Activated T-cell treated with anti-CD3 and anti-CD28 coated beads, Interleukin-2, amount 50 U/mL, for 72 hours (primary cell): ENCODE measurements at regions not wholly inside any gene's neighbourhood (a gene's known extent, or its start where the extent isn't known, plus 50 kb on each side); places are given as distances from the start of the nearest gene placed in this dataset.

ENCODE experiments used
- ATAC-seq, 2 donors: fragments of 150-1000 bp; cut with Tn5 transposase; replicated peaks in 1 of 2; 2 replicates each; pipeline ENCODE4 v1.10.0; 2021; ENCODE audit warnings: moderate library complexity in 2 of 2, mild to moderate bottlenecking in 1 of 2
- DNase-seq, 2 donors: peaks; one replicate each; pipeline ENCODE4 v3.0.0; 2021 to 2022; ENCODE audit warnings: mixed read lengths in 1 of 2
- H3K27ac Mint-ChIP-seq: one replicate; pipeline ENCODE4 v1.8.0; 2022; ENCODE audit warnings: mild to moderate bottlenecking, moderate library complexity, mixed read lengths
- H3K27me3 Mint-ChIP-seq: one replicate; pipeline ENCODE4 v1.8.0; 2022; ENCODE audit warnings: low read depth, mixed read lengths
- H3K36me3 Mint-ChIP-seq, 2 donors: one replicate each; pipeline ENCODE4 v1.8.0; 2022; ENCODE audit warnings: mixed read lengths in 2 of 2, mild to moderate bottlenecking in 1 of 2; ENCODE audit not compliant: insufficient read depth in 2 of 2
- H3K4me1 Mint-ChIP-seq: one replicate; pipeline ENCODE4 v1.8.0; 2022; ENCODE audit warnings: low read depth, mixed read lengths
- H3K4me3 Mint-ChIP-seq, 2 donors: one replicate each; pipeline ENCODE4 v1.8.0; 2022; ENCODE audit warnings: mild to moderate bottlenecking in 2 of 2, mixed read lengths in 2 of 2, moderate library complexity in 2 of 2
- H3K9me3 Mint-ChIP-seq, 2 donors: one replicate each; pipeline ENCODE4 v1.8.0; 2022; ENCODE audit warnings: mixed read lengths in 2 of 2

DNA sequence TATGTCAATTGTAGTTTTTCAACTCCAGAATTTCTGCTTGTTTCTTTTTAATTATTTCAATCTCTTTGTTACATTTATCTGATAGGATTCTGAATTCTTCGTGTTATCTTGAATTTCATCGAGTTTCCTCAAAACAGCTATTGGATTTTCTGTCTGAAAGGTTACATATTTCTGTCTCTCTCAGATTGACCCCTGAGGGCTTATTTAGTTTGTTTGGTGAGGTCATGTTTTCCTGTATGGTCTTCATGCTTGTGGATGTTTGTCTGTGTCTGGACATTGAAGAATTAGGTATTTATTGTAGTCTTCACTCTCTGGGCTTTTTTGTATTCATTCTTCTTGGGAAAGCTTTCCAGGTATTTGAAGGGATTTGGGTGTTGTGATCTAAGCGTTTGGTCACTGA, 85.6 kb downstream of the SNAPC1 start:
- Mint-ChIP-seq H3K36me3 (peaks cover 0 to 2% of the 10 kb centered on the region in 2 donors), H3K27me3 (peaks cover 6% of the 10 kb centered on the region), H3K9me3 (no peaks in the 10 kb centered on the region), H3K4me3 (no peak overlapping the region), H3K27ac (no peak overlapping the region), H3K4me1 (no peaks in the 10 kb centered on the region)
- no peak for DNase-seq
- no peak for ATAC-seq

DNA sequence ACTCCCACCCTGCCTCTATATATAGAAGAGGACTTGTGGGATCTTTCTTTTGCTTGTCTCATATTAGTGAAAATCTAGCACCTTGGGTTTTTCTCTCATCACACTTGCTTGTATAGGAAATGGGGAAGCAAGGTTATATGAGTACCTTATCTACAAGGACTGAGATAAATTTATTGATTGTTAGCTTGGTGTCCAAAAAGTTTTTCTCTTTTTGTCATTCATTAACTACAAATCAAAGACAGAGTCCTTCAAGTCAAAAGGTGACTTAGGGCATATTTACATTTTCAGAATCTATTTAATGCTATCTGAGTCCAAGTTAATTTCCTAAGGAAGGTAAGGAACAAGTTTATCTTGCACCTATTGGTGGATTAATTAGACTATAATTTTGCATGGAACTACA, 92.7 kb downstream of the SNAPC1 start:
- Mint-ChIP-seq H3K27me3 (peaks cover 29% of the 10 kb centered on the region), H3K9me3 (no peaks in the 10 kb centered on the region)

DNA sequence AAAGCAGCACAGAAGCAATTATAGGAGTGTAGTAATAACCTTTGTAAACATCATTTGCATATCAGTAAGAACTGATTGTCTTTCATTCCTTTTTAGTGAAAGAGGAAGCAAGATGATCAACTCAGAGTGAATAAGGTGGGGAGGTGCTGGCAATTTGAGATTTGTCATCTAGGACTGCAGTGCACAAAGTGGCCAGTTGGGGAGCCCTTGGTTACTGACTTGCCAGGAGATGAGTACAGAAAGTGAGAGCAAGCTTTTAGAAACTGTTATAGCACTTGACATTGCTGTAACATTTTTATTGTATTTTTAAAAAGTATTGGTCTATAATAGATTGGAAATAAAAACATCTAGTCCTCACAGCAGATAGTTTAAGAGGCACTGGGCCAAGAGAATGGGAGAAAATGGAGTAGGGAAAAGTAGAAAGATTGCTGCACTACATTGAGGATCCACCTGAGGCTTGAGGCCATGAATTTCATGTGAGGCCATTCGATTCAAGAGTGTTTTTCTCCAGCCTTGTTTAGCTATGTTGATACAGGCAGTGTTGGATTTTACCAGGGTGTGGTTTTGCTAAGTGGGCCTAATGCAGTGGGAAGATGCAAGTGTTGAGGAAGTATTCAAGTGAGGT, 98.2 kb downstream of the SNAPC1 start:
- no peak overlapping the region for H3K4me3 Mint-ChIP-seq
- ATAC-seq, result peak; percentile 80 to 90
- no peaks in the 10 kb centered on the region for H3K36me3 Mint-ChIP-seq
- H3K4me1 Mint-ChIP-seq, result no peaks in the 10 kb centered on the region
- H3K27me3 Mint-ChIP-seq, result peaks cover 22% of the 10 kb centered on the region
- peak; percentile 65 to 66 for DNase-seq
- H3K27ac Mint-ChIP-seq, result no peak overlapping the region
- no peaks in the 10 kb centered on the region for H3K9me3 Mint-ChIP-seq

More for the DNA sequence above, 92.7 kb downstream of the SNAPC1 start:
- Mint-ChIP-seq H3K4me3 (no peak overlapping the region), H3K4me1 (no peaks in the 10 kb centered on the region), H3K36me3 (peaks cover 0 to 2% of the 10 kb centered on the region in 2 donors), H3K27ac (no peak overlapping the region)
- ATAC-seq (no peak), DNase-seq (no peak)

DNA sequence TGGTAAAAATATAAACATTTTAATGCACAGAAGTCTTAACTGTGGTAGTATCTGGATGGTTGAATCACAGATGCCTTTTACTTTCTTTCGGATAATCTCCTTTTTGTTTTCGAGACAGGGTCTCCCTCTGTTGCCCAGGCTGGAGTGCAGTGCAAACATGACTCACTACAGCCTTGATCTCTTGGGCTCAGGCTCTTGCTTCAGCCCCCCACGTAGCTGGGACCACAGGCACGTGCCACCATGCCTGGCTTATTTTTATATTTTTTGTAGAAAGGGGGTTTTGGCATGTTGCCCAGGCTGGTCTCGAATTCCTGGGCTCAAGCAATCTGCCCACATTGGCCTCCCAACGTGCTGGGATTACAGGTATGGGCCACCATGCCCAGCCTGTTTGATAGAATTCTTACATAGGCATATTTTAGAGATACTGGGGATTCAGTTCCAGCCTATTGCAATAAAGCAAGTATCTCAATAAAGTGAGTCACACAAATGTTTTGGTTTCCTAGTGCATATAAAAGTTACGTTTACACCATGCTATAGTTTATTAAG, 99.2 kb downstream of the SNAPC1 start:
- ATAC-seq, result no peak
- Mint-ChIP-seq H3K4me1 (no peaks in the 10 kb centered on the region), H3K4me3 (no peak overlapping the region), H3K36me3 (no peaks in the 10 kb centered on the region), H3K27ac (no peak overlapping the region), H3K27me3 (peaks cover 13% of the 10 kb centered on the region), H3K9me3 (no peaks in the 10 kb centered on the region)
- DNase-seq, result no peak

DNA sequence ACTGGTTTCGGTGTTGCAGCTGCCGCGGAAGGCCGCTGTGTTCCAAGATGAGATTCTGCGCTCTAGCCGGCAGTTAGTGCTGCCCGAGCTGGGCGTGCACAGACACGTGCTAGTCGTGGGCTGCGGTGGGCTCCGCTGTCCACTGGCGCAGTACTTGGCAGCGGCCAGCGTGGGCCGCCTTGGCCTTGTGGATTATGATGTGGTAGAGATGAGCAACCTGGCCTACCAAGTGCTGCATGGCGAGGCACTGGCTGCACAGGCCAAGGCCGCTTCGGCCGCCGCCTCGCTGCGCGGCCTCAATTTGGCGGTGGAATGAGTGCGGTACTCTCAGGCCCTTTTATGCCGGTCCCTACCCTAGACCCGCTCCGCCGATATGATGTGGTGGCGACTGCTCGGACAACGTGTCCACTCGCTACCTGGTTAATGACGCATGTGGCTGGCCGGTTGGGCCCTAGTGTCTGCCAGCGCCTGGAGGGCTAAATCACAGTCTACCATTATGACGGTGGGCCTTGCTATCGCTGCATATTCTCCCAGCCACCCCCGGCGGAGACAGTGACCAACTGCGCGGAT, 102.2 kb downstream of the SNAPC1 start:
- Mint-ChIP-seq H3K4me1 (peaks cover 5% of the 10 kb centered on the region), H3K4me3 (no peak overlapping the region), H3K27me3 (peaks cover 6% of the 10 kb centered on the region), H3K9me3 (no peaks in the 10 kb centered on the region), H3K27ac (no peak overlapping the region), H3K36me3 (no peaks in the 10 kb centered on the region)
- DNase-seq (no peak), ATAC-seq (no peak)

DNA sequence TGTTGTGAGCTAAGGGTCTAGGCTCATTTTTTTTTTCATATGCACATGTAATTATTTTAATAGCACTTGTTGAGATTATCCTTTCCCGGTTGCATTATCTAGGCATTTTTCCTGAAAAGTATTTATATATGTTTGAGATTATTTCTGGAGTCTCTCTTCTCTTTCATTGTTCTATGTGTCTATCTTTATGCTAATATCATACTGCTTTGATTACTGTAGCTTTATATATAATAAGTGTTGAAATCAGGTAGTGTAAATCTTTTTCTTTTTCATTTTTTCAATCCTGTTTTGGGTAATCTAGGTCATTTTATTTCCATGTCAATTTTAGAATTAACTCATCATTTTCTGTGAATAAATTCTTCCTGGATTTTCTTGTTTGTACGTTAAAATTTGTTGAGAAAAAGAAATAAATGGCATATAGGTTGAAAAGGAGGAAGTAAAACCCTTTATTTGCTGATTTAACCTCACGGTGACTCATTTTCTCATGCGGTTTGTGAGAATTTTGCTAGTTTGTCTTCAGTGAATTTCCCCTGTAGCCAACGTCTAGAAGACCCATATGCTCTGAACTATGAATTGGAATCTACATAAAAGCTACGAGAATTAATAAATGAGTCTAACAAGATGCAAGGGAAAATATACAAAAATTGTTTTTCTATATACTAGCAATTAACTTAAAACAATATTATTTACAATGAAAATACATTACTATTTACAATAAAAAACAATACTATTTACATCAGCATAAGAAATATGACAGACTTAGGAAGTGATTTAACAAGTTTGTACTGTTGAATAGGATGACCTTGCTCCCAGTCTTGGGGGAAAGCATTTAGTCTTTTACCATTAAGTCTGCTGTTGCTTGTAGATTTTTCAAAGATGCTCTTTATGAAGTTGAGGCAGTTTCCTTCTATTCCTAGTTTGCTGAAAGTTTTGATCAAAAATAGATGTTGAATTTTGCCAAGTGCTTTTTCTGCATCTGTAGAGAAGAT, 105.0 kb downstream of the SNAPC1 start:
- H3K4me3 Mint-ChIP-seq, result no peak overlapping the region
- H3K36me3 Mint-ChIP-seq, result peaks cover 4 to 15% of the 10 kb centered on the region in 2 donors
- peaks cover 12% of the 10 kb centered on the region for H3K27me3 Mint-ChIP-seq
- DNase-seq (no peak), ATAC-seq (no peak)
- H3K4me1 Mint-ChIP-seq, result peaks cover 5% of the 10 kb centered on the region
- H3K9me3 Mint-ChIP-seq, result peaks cover 4 to 5% of the 10 kb centered on the region in 2 donors
- no peak overlapping the region for H3K27ac Mint-ChIP-seq

DNA sequence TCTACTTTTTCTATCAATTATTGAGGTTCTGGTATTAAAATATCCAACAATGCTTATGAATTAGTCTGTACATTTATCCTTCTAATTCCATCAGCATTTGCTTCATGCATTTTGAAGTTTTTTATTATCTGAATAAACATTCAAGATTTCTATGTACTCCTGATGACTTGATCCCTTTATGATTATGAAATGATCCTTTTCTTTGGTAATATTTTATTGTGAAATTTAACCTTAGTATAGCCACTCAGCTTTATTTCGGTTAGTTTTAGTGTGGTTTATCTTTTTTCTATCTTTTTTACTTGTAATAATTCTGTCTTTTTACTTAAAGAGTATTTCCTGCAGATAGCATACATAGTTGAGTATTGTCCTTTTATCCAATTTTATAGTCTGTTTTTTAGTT, 106.6 kb downstream of the SNAPC1 start:
- peaks cover 4 to 15% of the 10 kb centered on the region in 2 donors for H3K36me3 Mint-ChIP-seq
- peaks cover 4 to 5% of the 10 kb centered on the region in 2 donors for H3K9me3 Mint-ChIP-seq
- peaks cover 17% of the 10 kb centered on the region for H3K27me3 Mint-ChIP-seq
- no peak overlapping the region for H3K27ac Mint-ChIP-seq
- DNase-seq, result no peak
- peaks cover 5% of the 10 kb centered on the region for H3K4me1 Mint-ChIP-seq
- H3K4me3 Mint-ChIP-seq, result no peak overlapping the region
- ATAC-seq, result no peak

DNA sequence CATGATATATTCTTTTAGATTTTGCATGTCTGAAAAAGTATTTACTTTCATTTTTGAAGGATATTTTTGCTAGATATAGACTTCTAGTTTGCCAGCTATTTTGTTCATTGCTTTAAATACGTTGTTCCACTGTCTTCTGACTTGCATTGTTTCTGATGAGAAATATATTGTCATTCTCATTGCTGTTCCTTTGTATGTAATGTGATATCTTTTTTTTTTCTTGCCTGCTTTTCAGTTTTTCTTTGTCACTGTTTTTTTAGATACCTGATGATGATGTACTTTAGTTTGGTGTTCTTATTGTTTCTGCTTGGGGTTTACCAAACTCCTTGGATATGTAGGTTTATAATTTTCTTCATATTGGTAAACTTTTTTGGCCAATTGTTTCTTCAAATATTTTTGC, 107.9 kb downstream of the SNAPC1 start:
- no peak for ATAC-seq
- peaks cover 17% of the 10 kb centered on the region for H3K27me3 Mint-ChIP-seq
- no peak overlapping the region for H3K4me3 Mint-ChIP-seq
- H3K36me3 Mint-ChIP-seq, result peaks cover 4 to 15% of the 10 kb centered on the region in 2 donors
- no peak for DNase-seq
- peaks cover 4 to 5% of the 10 kb centered on the region in 2 donors for H3K9me3 Mint-ChIP-seq
- no peak overlapping the region for H3K27ac Mint-ChIP-seq
- peaks cover 5% of the 10 kb centered on the region for H3K4me1 Mint-ChIP-seq

DNA sequence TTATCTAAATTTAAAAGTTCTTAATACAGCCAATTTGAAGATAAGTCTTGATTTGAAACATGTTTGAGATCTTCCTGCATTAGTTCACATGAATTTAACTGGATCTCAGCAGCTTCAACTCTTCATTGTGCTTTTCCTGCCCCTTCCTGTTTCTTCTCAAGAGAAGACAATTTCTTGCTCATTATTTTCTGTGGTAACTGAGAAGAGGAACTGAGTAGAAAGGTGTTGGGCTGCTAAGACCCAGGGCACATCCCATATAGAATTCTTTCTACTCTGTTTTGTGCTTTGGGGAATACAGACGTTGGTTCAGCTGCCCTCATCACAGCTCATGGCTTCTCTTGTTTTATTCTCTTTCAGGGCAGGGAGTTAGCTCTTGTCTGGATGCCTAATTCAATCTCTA, 110.2 kb downstream of the SNAPC1 start:
- Mint-ChIP-seq H3K27ac (no peak overlapping the region), H3K4me3 (no peak overlapping the region), H3K27me3 (peaks cover 32% of the 10 kb centered on the region), H3K9me3 (peaks cover 4 to 5% of the 10 kb centered on the region in 2 donors), H3K4me1 (no peaks in the 10 kb centered on the region), H3K36me3 (peaks cover 4 to 15% of the 10 kb centered on the region in 2 donors)
- ATAC-seq (no peak), DNase-seq (no peak)

DNA sequence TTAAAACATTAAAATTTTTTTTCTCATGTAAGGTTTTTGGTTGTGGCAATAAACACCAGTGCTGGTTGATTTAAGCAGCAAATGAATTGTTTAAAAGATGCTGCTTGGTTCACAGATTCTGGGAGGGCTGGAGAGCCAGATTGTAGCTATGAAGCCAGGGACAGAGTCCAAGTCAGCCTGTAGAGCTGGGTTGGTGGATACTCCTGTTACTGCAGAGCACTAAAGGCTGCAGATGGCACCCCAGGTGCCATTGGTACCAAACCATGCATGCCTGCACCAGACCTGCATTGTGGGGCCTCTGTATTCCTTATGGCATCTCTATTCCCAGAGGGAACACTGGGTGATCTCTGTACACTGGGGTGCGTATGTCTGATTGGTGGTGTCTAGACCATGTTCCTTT, 113.3 kb downstream of the SNAPC1 start:
- DNase-seq (no peak), ATAC-seq (no peak)
- H3K36me3 Mint-ChIP-seq, result peaks cover 0 to 9% of the 10 kb centered on the region in 2 donors
- no peak overlapping the region for H3K27ac Mint-ChIP-seq
- no peaks in the 10 kb centered on the region for H3K4me1 Mint-ChIP-seq
- H3K9me3 Mint-ChIP-seq, result peaks cover 0 to 2% of the 10 kb centered on the region in 2 donors
- H3K27me3 Mint-ChIP-seq, result peaks cover 54% of the 10 kb centered on the region
- no peak overlapping the region for H3K4me3 Mint-ChIP-seq

DNA sequence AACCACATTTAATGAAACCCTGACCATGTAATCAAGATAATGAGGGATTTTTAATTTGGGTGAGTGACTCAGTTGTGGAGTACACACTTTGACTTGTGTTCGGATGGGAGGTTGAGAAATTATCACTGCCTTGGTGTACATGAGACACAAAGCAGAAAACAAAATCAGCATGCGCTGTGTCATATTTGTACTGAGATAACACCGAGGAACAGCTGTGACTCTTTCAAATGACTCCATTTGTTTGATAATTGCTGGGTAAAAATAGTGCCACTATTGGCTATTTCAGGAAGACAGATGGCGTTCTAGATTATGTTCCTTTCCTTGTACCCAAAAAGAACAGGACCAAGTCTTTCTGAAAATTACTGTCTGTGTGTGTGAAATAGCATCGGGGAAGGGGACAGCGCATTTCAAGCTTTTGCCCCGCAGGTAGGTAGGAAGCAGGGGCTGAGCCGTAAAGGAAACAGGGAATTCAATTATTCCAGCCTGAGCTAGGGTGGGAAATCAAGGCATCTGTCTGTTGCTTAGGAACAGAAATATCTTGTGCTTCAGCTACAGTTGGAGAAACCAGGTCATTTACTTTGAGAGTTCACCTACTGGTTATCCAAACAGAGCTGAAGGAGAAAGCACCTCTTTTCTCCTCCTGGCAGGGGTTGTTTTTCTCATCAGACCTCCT, 114.3 kb downstream of the SNAPC1 start:
- no peaks in the 10 kb centered on the region for H3K9me3 Mint-ChIP-seq
- DNase-seq, result no peak
- H3K4me3 Mint-ChIP-seq, result no peak overlapping the region
- no peaks in the 10 kb centered on the region for H3K4me1 Mint-ChIP-seq
- peak in 1 of 2 donors; percentile 58 for ATAC-seq
- H3K36me3 Mint-ChIP-seq, result peaks cover 0 to under 1% of the 10 kb centered on the region in 2 donors
- H3K27ac Mint-ChIP-seq, result no peak overlapping the region
- peaks cover 57% of the 10 kb centered on the region for H3K27me3 Mint-ChIP-seq

DNA sequence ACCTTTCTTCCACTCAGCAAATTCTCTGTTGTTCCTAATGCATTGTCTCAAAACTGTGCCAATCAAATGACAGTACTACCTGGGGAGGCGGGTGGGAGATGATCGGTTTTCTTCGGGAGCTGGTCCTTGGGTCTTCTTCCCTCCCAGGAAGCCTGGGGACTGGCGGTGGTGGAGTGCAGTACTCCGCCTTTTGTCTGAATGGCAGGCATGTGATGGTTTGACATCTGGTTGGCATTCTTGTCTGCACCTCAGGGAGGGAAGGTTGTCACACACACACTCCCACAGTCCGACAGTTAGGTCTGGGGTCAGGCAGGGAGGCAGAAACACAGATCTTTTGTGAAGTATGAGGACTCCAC, 114.8 kb downstream of the SNAPC1 start:
- H3K27me3 Mint-ChIP-seq, result peaks cover 62% of the 10 kb centered on the region
- H3K27ac Mint-ChIP-seq, result no peak overlapping the region

More for the DNA sequence above, 114.8 kb downstream of the SNAPC1 start:
- Mint-ChIP-seq H3K36me3 (no peaks in the 10 kb centered on the region), H3K9me3 (no peaks in the 10 kb centered on the region), H3K4me1 (no peaks in the 10 kb centered on the region), H3K4me3 (no peak overlapping the region)
- DNase-seq (no peak), ATAC-seq (no peak)
